Esophagus squamous epithelium (tissue), 4 donors: ENCODE measurements at regions not wholly inside any gene's neighbourhood (a gene's known extent, or its start where the extent isn't known, plus 50 kb on each side); places are given as distances from the start of the nearest gene placed in this dataset.
"Not testable (repeated sequence)": the region's sequence is repeated elsewhere in the genome, so short reads cannot be mapped to it uniquely, and the experiment has no call there.

Experiments
- POLR2A ChIP-seq, 4 donors: fragments of 450-650 bp; IDR thresholded peaks; one replicate each; pipeline ENCODE4 v1.6.1; 2017; ENCODE audit warnings: antibody characterized with exemption in 4 of 4, mild to moderate bottlenecking in 4 of 4, moderate library complexity in 3 of 4
- TF ChIP-seq, protein P1 (sequence below), 6 experiments: fragments of 450-650 bp in 4 of 6; fragments of 200-600 bp in 2 of 6; sonication (generic) in 2 of 6; IDR thresholded peaks; one replicate each; pipeline ENCODE4 v1.5.1; 2016 to 2019; ENCODE audit warnings: antibody characterized with exemption in 6 of 6, mild to moderate bottlenecking in 4 of 6, moderate library complexity in 4 of 6

DNA sequence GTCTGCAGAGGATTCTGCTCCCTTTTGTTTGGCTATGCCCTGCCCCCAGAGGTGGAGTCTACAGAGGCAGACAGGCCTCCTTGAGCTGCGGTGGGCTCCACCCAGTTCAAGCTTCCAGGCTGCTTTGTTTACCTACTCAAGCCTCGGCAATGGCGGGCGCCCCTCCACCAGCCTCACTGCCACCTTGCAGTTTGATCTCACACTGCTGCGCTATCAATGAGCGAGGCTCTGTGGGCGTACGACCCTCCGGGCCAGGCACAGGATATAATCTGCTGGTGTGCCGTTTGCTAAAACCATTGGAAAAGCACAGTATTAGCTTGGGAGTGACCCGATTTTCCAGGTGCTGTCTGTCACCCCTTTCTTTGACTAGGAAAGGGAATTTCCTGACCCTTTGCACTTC, 195.1 kb upstream of the GIMD1 start:
- TF ChIP-seq, protein P1, sequence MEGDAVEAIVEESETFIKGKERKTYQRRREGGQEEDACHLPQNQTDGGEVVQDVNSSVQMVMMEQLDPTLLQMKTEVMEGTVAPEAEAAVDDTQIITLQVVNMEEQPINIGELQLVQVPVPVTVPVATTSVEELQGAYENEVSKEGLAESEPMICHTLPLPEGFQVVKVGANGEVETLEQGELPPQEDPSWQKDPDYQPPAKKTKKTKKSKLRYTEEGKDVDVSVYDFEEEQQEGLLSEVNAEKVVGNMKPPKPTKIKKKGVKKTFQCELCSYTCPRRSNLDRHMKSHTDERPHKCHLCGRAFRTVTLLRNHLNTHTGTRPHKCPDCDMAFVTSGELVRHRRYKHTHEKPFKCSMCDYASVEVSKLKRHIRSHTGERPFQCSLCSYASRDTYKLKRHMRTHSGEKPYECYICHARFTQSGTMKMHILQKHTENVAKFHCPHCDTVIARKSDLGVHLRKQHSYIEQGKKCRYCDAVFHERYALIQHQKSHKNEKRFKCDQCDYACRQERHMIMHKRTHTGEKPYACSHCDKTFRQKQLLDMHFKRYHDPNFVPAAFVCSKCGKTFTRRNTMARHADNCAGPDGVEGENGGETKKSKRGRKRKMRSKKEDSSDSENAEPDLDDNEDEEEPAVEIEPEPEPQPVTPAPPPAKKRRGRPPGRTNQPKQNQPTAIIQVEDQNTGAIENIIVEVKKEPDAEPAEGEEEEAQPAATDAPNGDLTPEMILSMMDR (IDR thresholded peaks at IDR 0.05): not testable (repeated sequence)
- not testable (repeated sequence) for TF ChIP-seq POLR2A (IDR thresholded peaks at IDR 0.05)
